ENCODE measurements at regions not wholly inside any gene's neighbourhood (a gene's known extent, or its start where the extent isn't known, plus 50 kb on each side); places are given as distances from the start of the nearest gene placed in this dataset.

- no peak for TF ChIP-seq POLR2A (IDR thresholded peaks at IDR 0.05; ENCODE audit: low read length)
- TF ChIP-seq REST (IDR thresholded peaks at IDR 0.05): no peak
- TF ChIP-seq CTCF (IDR thresholded peaks at IDR 0.05): no peak
- no peak for TF ChIP-seq RAD21 (conservative IDR thresholded peaks at IDR 0.05 in 1 of 2, IDR thresholded peaks at IDR 0.05 in 1 of 2)
- no peak for TF ChIP-seq BHLHE40 (IDR thresholded peaks at IDR 0.05; ENCODE audit: low read depth, low read length)
- TF ChIP-seq JUNB (IDR thresholded peaks at IDR 0.05): no peak
- no peak for TF ChIP-seq PBX3 (IDR thresholded peaks at IDR 0.05)
- no peak for TF ChIP-seq EP300 (IDR thresholded peaks at IDR 0.05)
Observed at GRCh38 chr16:8199390-8199789, 390.9 kb downstream of the TMEM114 start.

All from A549 (cell line).